GM12891 (cell line): ENCODE measurements at regions not wholly inside any gene's neighbourhood (a gene's known extent, or its start where the extent isn't known, plus 50 kb on each side); places are given as distances from the start of the nearest gene placed in this dataset.

Source experiments
- PAX5 ChIP-seq: IDR thresholded peaks from 2 replicates; pipeline ENCODE4 v1.6.1; 2011; ENCODE audit warnings: low read length, moderate library complexity, mild to moderate bottlenecking; ENCODE audit not compliant: insufficient read depth, severe bottlenecking
- POLR2A ChIP-seq: IDR thresholded peaks from 2 replicates; pipeline ENCODE4 v1.6.1; 2011; ENCODE audit warnings: low read depth, low read length, control low read depth
- POLR2AphosphoS5 ChIP-seq: IDR thresholded peaks from 2 replicates; pipeline ENCODE4 v1.6.1; 2011; ENCODE audit warnings: low read depth, low read length, control low read depth
- TAF1 ChIP-seq: IDR thresholded peaks from 2 replicates; pipeline ENCODE4 v1.6.1; 2011; ENCODE audit warnings: low read depth, low read length, control low read depth

GRCh38 chr18:51943281-51943680 is 396.7 kb upstream of the DCC start:
- no peak for TF ChIP-seq TAF1
- no peak for TF ChIP-seq POLR2A
- no peak for TF ChIP-seq POLR2AphosphoS5
- no peak for TF ChIP-seq PAX5
